ENCODE measurements at regions not wholly inside any gene's neighbourhood (a gene's known extent, or its start where the extent isn't known, plus 50 kb on each side); places are given as distances from the start of the nearest gene placed in this dataset.

- TF ChIP-seq EZH2phosphoT487 (IDR thresholded peaks at IDR 0.05; ENCODE audit: borderline replicate concordance) (no peak), CTCF (conservative IDR thresholded peaks at IDR 0.05; ENCODE audit: low read length) (no peak)
Observed at GRCh38 chr7:67463983-67464382, 467.4 kb downstream of the TYW1 start.
